ENCODE measurements at regions not wholly inside any gene's neighbourhood (a gene's known extent, or its start where the extent isn't known, plus 50 kb on each side); places are given as distances from the start of the nearest gene placed in this dataset.

DNA sequence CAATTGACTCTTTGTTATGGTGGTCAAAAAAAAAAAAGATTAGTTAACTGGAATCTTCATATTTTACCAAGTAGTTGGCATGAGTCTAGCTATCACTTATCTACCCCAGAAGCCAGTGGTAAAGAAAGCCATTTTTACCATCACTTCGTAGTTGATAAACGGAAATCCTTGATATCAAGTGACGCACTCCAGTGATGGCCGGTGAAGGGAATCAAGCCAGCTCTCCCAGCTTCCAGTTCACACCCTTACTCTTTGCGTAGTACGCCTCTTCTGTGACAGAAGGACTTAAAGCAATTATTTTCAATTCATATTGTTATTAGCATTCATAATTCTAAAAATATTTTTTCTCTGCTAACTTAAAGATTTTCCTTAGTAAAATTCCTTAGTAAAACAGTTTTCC lies 447.9 kb downstream of the GPATCH2 start:
- Mint-ChIP-seq H3K9me3 (no peaks in the 10 kb centered on the region), H3K36me3 (ENCODE audit: low read depth) (no peaks in the 10 kb centered on the region), H3K4me3 (no peak overlapping the region), H3K4me1 (no peaks in the 10 kb centered on the region), H3K27me3 (no peaks in the 10 kb centered on the region), H3K27ac (no peak overlapping the region)
- TF ChIP-seq, protein P1, sequence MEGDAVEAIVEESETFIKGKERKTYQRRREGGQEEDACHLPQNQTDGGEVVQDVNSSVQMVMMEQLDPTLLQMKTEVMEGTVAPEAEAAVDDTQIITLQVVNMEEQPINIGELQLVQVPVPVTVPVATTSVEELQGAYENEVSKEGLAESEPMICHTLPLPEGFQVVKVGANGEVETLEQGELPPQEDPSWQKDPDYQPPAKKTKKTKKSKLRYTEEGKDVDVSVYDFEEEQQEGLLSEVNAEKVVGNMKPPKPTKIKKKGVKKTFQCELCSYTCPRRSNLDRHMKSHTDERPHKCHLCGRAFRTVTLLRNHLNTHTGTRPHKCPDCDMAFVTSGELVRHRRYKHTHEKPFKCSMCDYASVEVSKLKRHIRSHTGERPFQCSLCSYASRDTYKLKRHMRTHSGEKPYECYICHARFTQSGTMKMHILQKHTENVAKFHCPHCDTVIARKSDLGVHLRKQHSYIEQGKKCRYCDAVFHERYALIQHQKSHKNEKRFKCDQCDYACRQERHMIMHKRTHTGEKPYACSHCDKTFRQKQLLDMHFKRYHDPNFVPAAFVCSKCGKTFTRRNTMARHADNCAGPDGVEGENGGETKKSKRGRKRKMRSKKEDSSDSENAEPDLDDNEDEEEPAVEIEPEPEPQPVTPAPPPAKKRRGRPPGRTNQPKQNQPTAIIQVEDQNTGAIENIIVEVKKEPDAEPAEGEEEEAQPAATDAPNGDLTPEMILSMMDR (IDR thresholded peaks at IDR 0.05) = no peak
- DNase-seq (no peak), ATAC-seq (ENCODE audit: low read depth) (no peak)
- intact Hi-C loops (cut with micrococcal nuclease) = no loop called here
- ChIA-PET CTCF (no interaction called here), POLR2A (no interaction called here)

GRCh38 chr1:217181756-217182155 lies 449.1 kb downstream of the GPATCH2 start:
- ChIA-PET CTCF (no interaction called here), POLR2A (no interaction called here)
- Mint-ChIP-seq H3K36me3 (ENCODE audit: low read depth) (no peaks in the 10 kb centered on the region), H3K9me3 (no peaks in the 10 kb centered on the region), H3K4me3 (no peak overlapping the region), H3K4me1 (no peaks in the 10 kb centered on the region), H3K27ac (no peak overlapping the region), H3K27me3 (no peaks in the 10 kb centered on the region)
- intact Hi-C loops (cut with micrococcal nuclease) = no loop called here
- ATAC-seq (ENCODE audit: low read depth) (no peak), DNase-seq (no peak)
- TF ChIP-seq, protein P1 (IDR thresholded peaks at IDR 0.05) = no peak

DNA sequence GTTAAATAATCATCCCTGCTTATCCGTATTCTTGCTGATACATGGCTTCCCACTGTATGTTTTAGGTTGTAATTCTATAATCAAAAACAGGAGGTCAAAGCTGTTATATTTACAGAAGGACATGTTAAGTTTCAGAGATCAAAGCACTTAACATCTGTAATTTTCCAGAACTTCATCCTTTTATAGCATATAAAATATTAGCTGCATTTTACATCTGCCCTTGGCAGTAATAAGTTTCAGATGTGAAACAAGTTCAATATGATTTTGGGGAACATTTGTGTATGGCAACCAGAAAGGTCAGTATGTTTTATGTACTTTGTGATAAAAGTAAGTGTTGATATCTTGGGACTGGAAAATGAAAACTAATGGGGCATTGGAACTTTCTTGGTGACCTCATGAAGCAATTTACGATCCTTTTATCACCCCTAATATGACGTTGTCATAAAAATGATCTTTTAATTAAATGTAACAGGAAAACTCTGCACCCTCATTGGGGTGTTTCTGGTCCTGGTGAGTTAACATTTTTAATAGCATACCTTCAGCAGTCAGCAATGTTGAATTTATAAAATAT lies 449.6 kb downstream of the GPATCH2 start:
- DNase-seq = no peak
- Mint-ChIP-seq H3K9me3 (no peaks in the 10 kb centered on the region), H3K4me1 (no peaks in the 10 kb centered on the region), H3K27me3 (no peaks in the 10 kb centered on the region), H3K4me3 (no peak overlapping the region), H3K27ac (no peak overlapping the region), H3K36me3 (ENCODE audit: low read depth) (no peaks in the 10 kb centered on the region)
- intact Hi-C loops (cut with micrococcal nuclease) = no loop called here
- TF ChIP-seq, protein P1 (IDR thresholded peaks at IDR 0.05) = no peak
- ChIA-PET POLR2A (no interaction called here), CTCF (no interaction called here)
- no peak for ATAC-seq (ENCODE audit: low read depth)

- Mint-ChIP-seq H3K4me1 (no peaks in the 10 kb centered on the region), H3K27me3 (no peaks in the 10 kb centered on the region), H3K36me3 (ENCODE audit: low read depth) (no peaks in the 10 kb centered on the region), H3K4me3 (no peak overlapping the region), H3K27ac (no peak overlapping the region), H3K9me3 (no peaks in the 10 kb centered on the region)
- TF ChIP-seq, protein P1 (IDR thresholded peaks at IDR 0.05) = no peak
- intact Hi-C loops (cut with micrococcal nuclease) = no loop called here
- no peak for ATAC-seq (ENCODE audit: low read depth)
- no peak for DNase-seq
- ChIA-PET CTCF (no interaction called here), POLR2A (no interaction called here)
Observed at GRCh38 chr1:217180443-217180842, 450.4 kb downstream of the GPATCH2 start.

DNA sequence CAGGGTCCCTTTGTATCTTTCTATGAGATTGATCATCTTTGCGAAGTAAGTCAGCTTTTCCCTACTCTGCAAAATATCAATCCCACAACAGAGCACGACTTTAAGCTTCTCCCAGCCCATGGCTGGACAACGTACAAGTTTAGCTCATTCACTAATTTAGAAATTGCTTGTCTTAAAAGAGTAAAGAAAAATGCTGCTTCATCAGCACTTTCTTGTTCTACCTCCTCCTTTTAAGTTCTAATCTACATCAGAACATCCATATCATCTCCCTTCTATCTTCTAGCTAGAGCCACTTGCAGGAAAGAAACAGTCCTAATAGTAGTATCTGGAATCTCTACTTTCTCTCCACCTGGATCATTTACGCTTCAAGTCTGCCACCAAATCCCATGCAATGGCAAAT lies 441.2 kb upstream of the ESRRG start:
- no peak for ATAC-seq (ENCODE audit: low read depth)
- CTCF ChIA-PET = no interaction called here
- TF ChIP-seq, protein P1 (IDR thresholded peaks at IDR 0.05) = no peak

More for the DNA sequence above, 441.2 kb upstream of the ESRRG start:
- Mint-ChIP-seq H3K4me3 (no peak overlapping the region), H3K9me3 (no peaks in the 10 kb centered on the region), H3K27ac (no peak overlapping the region), H3K4me1 (no peaks in the 10 kb centered on the region), H3K27me3 (peaks cover 2% of the 10 kb centered on the region), H3K36me3 (ENCODE audit: low read depth) (no peaks in the 10 kb centered on the region)
- intact Hi-C loops (cut with micrococcal nuclease) = no loop called here
- POLR2A ChIA-PET = no interaction called here
- no peak for DNase-seq

Measured in activated B cell treated with CpG ODN at 0.5 μM for 24 hours (primary cell).